Astrocyte (in vitro differentiated cells and primary cell): ENCODE measurements at regions not wholly inside any gene's neighbourhood (a gene's known extent, or its start where the extent isn't known, plus 50 kb on each side); places are given as distances from the start of the nearest gene placed in this dataset.
A peak's percentile ranks its signal among the peaks of the same experiment; 100 is the strongest.

Experiments
- DNase-seq: peaks from one replicate; pipeline ENCODE4 v3.0.0-alpha.2; 2010; ENCODE audit warnings: low read depth
- FAIRE-seq: peaks from 2 replicates; lab custom pipeline; 2011; peaks lifted over from hg19 to GRCh38; lab: Jason Lieb, UNC
- H2AFZ ChIP-seq: 2 replicates; pipeline ENCODE4 v1.6.0; 2012; ENCODE audit warnings: low read depth, low read length, inconsistent platforms
- H3K27ac ChIP-seq: 2 replicates; pipeline ENCODE4 v1.5.1; 2011; ENCODE audit warnings: low read depth, low read length, inconsistent platforms
- H3K27me3 ChIP-seq: 2 replicates; pipeline ENCODE4 v1.6.0; 2011; ENCODE audit warnings: low read length, inconsistent platforms; ENCODE audit not compliant: insufficient read depth
- H3K36me3 ChIP-seq: 2 replicates; pipeline ENCODE4 v1.5.1; 2011; ENCODE audit warnings: low read length, inconsistent platforms; ENCODE audit not compliant: insufficient read depth
- H3K4me1 ChIP-seq: 2 replicates; pipeline ENCODE4 v1.5.1; 2011; ENCODE audit warnings: low read length, inconsistent platforms; ENCODE audit not compliant: insufficient read depth
- H3K4me2 ChIP-seq: 2 replicates; pipeline ENCODE4 v1.6.0; 2012; ENCODE audit warnings: low read length, inconsistent platforms
- H3K4me3 ChIP-seq: 2 replicates; pipeline ENCODE4 v1.5.1; 2011; ENCODE audit warnings: low read depth, mild to moderate bottlenecking, low read length, inconsistent platforms; ENCODE audit not compliant: insufficient read depth
- H3K79me2 ChIP-seq: 2 replicates; pipeline ENCODE4 v1.6.0; 2012; ENCODE audit warnings: mild to moderate bottlenecking, low read length, inconsistent platforms; ENCODE audit not compliant: insufficient read depth
- H3K9ac ChIP-seq: 2 replicates; pipeline ENCODE4 v1.6.0; 2012; ENCODE audit warnings: mild to moderate bottlenecking, low read length, inconsistent platforms
- H3K9me3 ChIP-seq: 2 replicates; pipeline ENCODE4 v1.5.1; 2012; ENCODE audit warnings: low read depth, mild to moderate bottlenecking, low read length, inconsistent platforms; ENCODE audit not compliant: insufficient read depth
- H4K20me1 ChIP-seq: 2 replicates; pipeline ENCODE4 v1.6.0; 2012; ENCODE audit warnings: low read length, inconsistent platforms; ENCODE audit not compliant: insufficient read depth
- H3K27ac Mint-ChIP-seq: one replicate; pipeline ENCODE4 v1.8.0; 2021; ENCODE audit warnings: mild to moderate bottlenecking, mixed read lengths; ENCODE audit not compliant: unreplicated experiment
- H3K27me3 Mint-ChIP-seq: one replicate; pipeline ENCODE4 v1.8.0; 2021; ENCODE audit warnings: low read depth, mixed read lengths; ENCODE audit not compliant: unreplicated experiment
- H3K36me3 Mint-ChIP-seq: one replicate; pipeline ENCODE4 v1.8.0; 2021; ENCODE audit warnings: low read depth, mixed read lengths; ENCODE audit not compliant: unreplicated experiment
- H3K4me1 Mint-ChIP-seq: one replicate; pipeline ENCODE4 v1.8.0; 2021; ENCODE audit warnings: low read depth, mixed read lengths; ENCODE audit not compliant: unreplicated experiment
- H3K4me3 Mint-ChIP-seq: one replicate; pipeline ENCODE4 v1.8.0; 2021; ENCODE audit warnings: mild to moderate bottlenecking, moderate library complexity, mixed read lengths; ENCODE audit not compliant: unreplicated experiment
- H3K9me3 Mint-ChIP-seq: one replicate; pipeline ENCODE4 v1.8.0; 2021; ENCODE audit warnings: mild to moderate bottlenecking, mixed read lengths; ENCODE audit not compliant: unreplicated experiment
- CTCF ChIP-seq: IDR thresholded peaks from 2 replicates; pipeline ENCODE4 v1.5.1; 2011; ENCODE audit warnings: low read depth, mild to moderate bottlenecking, inconsistent platforms, low read length, moderate library complexity; ENCODE audit not compliant: insufficient read depth
- EZH2 ChIP-seq: IDR thresholded peaks from 2 replicates; pipeline ENCODE4 v1.6.1; 2012; ENCODE audit warnings: mild to moderate bottlenecking, low read length, inconsistent platforms; ENCODE audit not compliant: insufficient read depth

GRCh38 chr1:8267307-8267706 lies 50.6 kb upstream of the SLC45A1 start:
- no peaks in the 10 kb centered on the region for H3K27me3 ChIP-seq
- H3K4me3 ChIP-seq: no peak overlapping the region
- H3K79me2 ChIP-seq: no peaks in the 10 kb centered on the region
- H3K9me3 ChIP-seq: no peaks in the 10 kb centered on the region
- H3K27ac ChIP-seq: no peak overlapping the region
- H3K9ac ChIP-seq: no peak overlapping the region
- Mint-ChIP-seq H3K27me3 (no peaks in the 10 kb centered on the region), H3K4me3 (no peak overlapping the region), H3K27ac (peak overlapping the region; percentile 74), H3K9me3 (peaks cover 6% of the 10 kb centered on the region), H3K4me1 (peaks cover 26% of the 10 kb centered on the region), H3K36me3 (no peaks in the 10 kb centered on the region)
- no peaks in the 10 kb centered on the region for H3K36me3 ChIP-seq
- no peak for FAIRE-seq
- no peak for TF ChIP-seq CTCF
- no peak for TF ChIP-seq EZH2
- no peak for DNase-seq
- no peaks in the 10 kb centered on the region for H4K20me1 ChIP-seq
- H3K4me2 ChIP-seq: no peak overlapping the region
- H2AFZ ChIP-seq: no peak overlapping the region
- H3K4me1 ChIP-seq: no peaks in the 10 kb centered on the region

- Mint-ChIP-seq H3K4me3 (no peak overlapping the region), H3K4me1 (peaks cover 26% of the 10 kb centered on the region), H3K36me3 (no peaks in the 10 kb centered on the region), H3K27ac (no peak overlapping the region), H3K27me3 (no peaks in the 10 kb centered on the region), H3K9me3 (peaks cover 6% of the 10 kb centered on the region)
- Histone ChIP-seq H3K9me3 (no peaks in the 10 kb centered on the region), H3K9ac (no peak overlapping the region), H3K79me2 (no peaks in the 10 kb centered on the region), H3K4me2 (no peak overlapping the region), H3K27ac (no peak overlapping the region), H2AFZ (no peak overlapping the region), H3K4me3 (no peak overlapping the region), H3K36me3 (no peaks in the 10 kb centered on the region), H4K20me1 (no peaks in the 10 kb centered on the region), H3K4me1 (no peaks in the 10 kb centered on the region), H3K27me3 (no peaks in the 10 kb centered on the region)
- no peak for TF ChIP-seq EZH2
- no peak for FAIRE-seq
- no peak for DNase-seq
Observed at GRCh38 chr1:8266436-8267165, 51.3 kb upstream of the SLC45A1 start.

GRCh38 chr1:8263791-8264190 lies 54.1 kb upstream of the SLC45A1 start:
- H3K27ac ChIP-seq: no peak overlapping the region
- Mint-ChIP-seq H3K27me3 (no peaks in the 10 kb centered on the region), H3K36me3 (no peaks in the 10 kb centered on the region), H3K27ac (peak overlapping the region; percentile 14), H3K4me1 (peaks cover 29% of the 10 kb centered on the region), H3K4me3 (peak overlapping the region; percentile 20), H3K9me3 (no peaks in the 10 kb centered on the region)
- H3K4me3 ChIP-seq: no peak overlapping the region
- H3K4me1 ChIP-seq: peaks cover 13% of the 10 kb centered on the region
- DNase-seq (no peak), FAIRE-seq (no peak)
- TF ChIP-seq EZH2 (no peak), CTCF (no peak)
- no peaks in the 10 kb centered on the region for H3K9me3 ChIP-seq
- H2AFZ ChIP-seq: no peak overlapping the region
- no peaks in the 10 kb centered on the region for H3K36me3 ChIP-seq
- H3K4me2 ChIP-seq: no peak overlapping the region
- H3K27me3 ChIP-seq: no peaks in the 10 kb centered on the region
- H3K9ac ChIP-seq: no peak overlapping the region
- no peaks in the 10 kb centered on the region for H3K79me2 ChIP-seq
- no peaks in the 10 kb centered on the region for H4K20me1 ChIP-seq
